GM19468 (cell line): ENCODE measurements at regions not wholly inside any gene's neighbourhood (a gene's known extent, or its start where the extent isn't known, plus 50 kb on each side); places are given as distances from the start of the nearest gene placed in this dataset.
"Not testable (repeated sequence)": the region's sequence is repeated elsewhere in the genome, so short reads cannot be mapped to it uniquely, and the experiment has no call there.

Experiments
- ATAC-seq: cut with Tn5 transposase; IDR thresholded peaks from one replicate; pipeline ENCODE4 v1.9.1; 2021; ENCODE audit warnings: mild to moderate bottlenecking, moderate library complexity, moderate number of reproducible peaks; ENCODE audit not compliant: unreplicated experiment; ENCODE audit errors: extremely low read depth

GRCh38 chr14:25463480-25463879 is 413.5 kb upstream of the STXBP6 start:
- ATAC-seq: no peak

- ATAC-seq: no peak
These were observed 411.8 kb upstream of the STXBP6 start for GRCh38 chr14:25461780-25462179.

DNA sequence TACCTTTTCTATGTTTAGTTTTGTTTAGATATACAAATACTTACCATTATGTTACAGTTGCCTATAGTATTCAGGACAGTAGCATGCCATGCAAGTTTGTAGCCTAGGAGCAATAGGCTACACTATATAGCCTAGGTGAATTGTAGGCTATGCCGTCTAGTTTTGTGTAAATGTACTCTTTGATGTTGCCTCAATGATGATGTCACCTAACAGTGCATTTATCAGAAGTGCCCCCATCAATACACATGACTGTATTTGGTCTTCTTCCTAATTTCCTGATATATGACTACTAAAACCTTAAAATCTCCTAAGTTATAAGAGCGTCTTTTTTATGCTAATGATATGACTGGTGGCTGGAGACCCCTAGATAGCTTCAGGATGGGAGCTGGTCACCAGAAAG is 394.4 kb upstream of the STXBP6 start:
- no peak for ATAC-seq

- ATAC-seq: not testable (repeated sequence)
These were observed 390.4 kb upstream of the STXBP6 start for GRCh38 chr14:25440382-25440781.

- no peak for ATAC-seq
These were observed 387.0 kb upstream of the STXBP6 start for GRCh38 chr14:25436906-25437305.

DNA sequence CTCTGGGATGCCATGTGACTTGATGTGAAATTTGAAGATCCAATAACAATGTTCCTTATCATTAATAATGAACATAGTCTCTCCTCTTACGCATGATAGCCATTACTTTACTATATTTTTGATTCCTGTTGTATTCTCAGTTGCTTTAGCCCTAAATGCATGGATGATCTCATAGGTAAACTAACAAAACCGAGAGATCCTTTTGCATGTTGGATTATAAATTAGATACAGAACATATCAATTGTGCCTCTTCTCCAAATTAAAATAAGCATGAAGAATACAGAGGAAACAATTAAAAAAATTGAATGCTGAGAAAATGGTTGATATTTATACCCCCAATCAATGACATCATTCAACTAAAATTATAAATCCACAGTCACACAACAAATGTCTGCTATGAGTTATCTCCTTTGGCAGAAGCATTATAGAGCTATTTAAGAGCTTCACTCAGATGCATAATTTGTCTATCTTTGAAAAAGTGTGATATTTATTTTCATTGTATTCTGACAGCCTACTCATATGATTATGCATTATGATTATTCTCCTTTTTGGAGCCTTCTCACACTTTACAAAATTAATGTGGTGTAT is 386.4 kb upstream of the STXBP6 start:
- no peak for ATAC-seq

GRCh38 chr14:25431211-25432076 is 381.5 kb upstream of the STXBP6 start:
- ATAC-seq: no peak

GRCh38 chr14:25430808-25431207 is 380.9 kb upstream of the STXBP6 start:
- no peak for ATAC-seq

GRCh38 chr14:25412998-25413397 is 363.1 kb upstream of the STXBP6 start:
- no peak for ATAC-seq

DNA sequence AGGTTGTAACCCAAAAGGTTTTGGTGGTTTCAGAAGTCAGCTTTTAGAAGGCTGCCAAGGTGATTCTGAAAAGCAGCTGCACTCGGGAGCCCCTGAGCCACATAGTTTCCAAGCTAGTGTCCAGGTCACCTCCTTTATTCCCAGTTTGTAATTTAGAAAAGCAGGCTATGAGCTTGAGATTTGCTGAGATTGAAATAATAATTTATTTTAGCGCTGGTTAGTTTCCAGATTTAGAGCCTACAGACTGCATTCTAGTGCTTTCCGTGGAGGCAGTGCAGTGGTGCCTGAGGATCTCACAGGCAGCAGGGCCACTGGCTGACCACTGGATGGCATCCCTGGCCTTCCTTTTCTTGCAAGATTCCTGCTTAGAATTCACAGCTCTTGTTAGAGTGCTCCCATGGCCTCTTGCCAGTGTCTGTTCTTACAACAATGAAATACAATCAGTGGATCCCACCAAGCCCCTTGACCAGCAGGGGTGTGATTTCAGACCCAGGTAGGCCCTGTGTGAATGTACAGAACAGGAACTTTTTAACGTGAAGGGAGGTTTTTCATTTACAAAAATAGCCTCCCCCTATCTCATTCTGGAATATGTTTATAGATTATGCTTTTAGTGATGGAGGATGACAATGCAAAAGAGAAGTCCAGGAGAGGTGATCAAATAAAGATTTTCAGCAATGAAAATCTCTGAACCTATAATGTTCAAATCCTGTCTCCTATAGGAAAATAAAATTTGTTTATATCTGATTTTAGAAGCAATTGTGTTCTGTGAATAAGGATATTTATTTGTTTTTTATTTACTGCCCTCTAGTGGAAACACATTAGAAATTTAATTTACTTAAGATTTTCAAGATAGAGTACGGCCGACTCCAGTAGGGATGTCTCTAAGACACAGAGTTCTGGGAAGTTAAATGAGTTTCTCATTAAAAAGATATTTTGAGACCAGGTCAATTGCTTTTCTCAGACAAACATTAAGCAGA is 362.1 kb upstream of the STXBP6 start:
- no peak for ATAC-seq

DNA sequence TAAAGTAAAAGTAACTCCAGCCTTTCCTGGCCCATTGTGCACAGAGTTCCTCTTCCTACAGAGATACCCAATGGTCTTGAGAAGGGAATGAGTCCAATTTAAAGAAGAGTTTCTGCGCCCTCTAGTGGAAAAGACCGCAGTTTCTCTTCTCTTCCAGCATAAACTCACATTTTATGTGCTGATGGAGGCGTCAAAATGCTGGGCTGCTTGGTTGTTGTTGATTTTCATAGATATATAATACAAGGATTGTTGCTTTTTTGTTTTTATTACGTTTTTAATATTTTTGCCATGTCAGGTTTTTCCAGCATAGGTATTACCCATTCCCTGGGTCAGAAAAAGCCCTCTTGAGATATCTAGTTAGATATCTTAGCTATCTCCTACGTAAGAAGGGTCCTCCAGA is 356.9 kb upstream of the STXBP6 start:
- no peak for ATAC-seq

- ATAC-seq: peak; percentile 61
These were observed 350.8 kb upstream of the STXBP6 start for GRCh38 chr14:25400607-25401206.

GRCh38 chr14:25396128-25396527 is 346.2 kb upstream of the STXBP6 start:
- ATAC-seq: no peak

DNA sequence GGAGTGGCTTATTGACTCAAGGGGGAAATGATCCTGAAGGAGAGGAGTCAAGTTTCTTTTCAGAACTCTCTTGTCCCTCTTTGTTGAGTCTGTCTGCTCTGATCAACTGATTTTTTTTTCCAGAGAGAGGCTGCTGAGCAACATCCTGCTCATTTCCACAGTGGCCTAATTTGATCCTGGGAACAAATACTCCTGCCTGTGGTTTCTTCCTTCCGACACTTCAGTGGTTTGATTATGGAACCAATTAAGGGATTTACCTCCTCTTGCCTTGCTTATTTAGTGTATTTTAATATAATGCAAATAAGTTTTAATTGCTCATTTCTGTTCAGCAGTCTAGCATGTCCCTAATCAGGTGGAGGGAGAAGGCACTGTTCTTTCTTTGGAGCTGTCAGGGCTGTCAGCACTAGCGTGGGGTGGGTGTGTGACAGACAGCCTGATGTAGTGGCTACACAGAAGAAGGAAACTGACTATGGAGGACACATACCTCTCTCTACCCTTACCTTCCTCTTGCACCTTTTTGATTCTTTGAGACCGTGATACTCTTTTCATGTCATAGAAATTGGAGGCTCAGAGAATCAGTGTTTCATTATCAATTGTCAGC is 344.9 kb upstream of the STXBP6 start:
- no peak for ATAC-seq

- ATAC-seq: no peak
These were observed 344.4 kb upstream of the STXBP6 start for GRCh38 chr14:25394356-25394755.

DNA sequence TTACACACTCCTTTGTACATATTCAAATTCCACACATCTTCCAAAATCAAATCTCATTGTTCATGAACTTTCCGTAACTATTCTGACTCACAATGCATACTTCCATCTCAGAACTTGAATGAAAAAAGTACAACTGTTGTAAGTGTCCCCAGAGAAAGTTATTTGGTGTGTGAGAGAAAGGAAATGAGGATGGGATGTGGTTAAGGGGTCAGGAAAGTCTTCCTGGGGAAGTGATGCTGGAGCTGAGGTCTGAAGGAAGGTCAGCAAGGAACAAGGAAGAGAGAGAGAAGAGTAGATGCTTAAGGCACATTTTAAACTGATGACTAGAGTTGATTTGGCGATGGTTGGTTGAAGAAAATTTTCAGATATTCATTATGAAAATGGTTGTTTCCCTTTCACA is 340.0 kb upstream of the STXBP6 start:
- ATAC-seq: no peak

GRCh38 chr14:25381498-25381897 is 331.6 kb upstream of the STXBP6 start:
- ATAC-seq: no peak

GRCh38 chr14:25375639-25376038 is 325.7 kb upstream of the STXBP6 start:
- ATAC-seq: no peak

GRCh38 chr14:25371068-25371467 is 321.1 kb upstream of the STXBP6 start:
- ATAC-seq: no peak

DNA sequence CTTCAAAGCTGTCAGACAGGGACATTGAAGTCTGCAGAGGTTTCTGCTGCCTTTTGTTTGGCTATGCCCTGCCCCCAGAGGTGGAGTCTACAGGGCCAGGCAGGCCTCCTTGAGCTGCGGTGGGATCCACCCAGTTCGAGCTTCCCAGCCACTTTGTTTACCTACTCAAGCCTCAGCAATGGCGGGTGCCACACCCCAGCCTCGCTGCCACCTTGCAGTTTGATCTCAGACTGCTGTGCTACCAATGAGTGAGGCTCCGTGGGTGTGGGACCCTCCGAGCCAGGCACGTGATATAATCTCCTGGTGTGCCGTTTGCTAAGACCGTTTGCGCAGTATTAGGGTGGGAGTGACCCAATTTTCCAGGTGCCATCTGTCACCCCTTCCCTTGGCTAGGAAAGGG is 320.1 kb upstream of the STXBP6 start:
- ATAC-seq: not testable (repeated sequence)
